Neural cell (in vitro differentiated cells): ENCODE measurements at regions not wholly inside any gene's neighbourhood (a gene's known extent, or its start where the extent isn't known, plus 50 kb on each side); places are given as distances from the start of the nearest gene placed in this dataset.

Experiments used
- CTCF ChIP-seq: fragments of 450-650 bp; IDR thresholded peaks from 2 replicates; pipeline ENCODE4 v1.5.1; 2014; ENCODE audit warnings: antibody characterized with exemption, mild to moderate bottlenecking, moderate library complexity; ENCODE audit not compliant: poor library complexity, severe bottlenecking
- EP300 ChIP-seq: fragments of 450-650 bp; conservative IDR thresholded peaks from 2 replicates; pipeline ENCODE4 v1.6.1; 2014; ENCODE audit warnings: antibody characterized with exemption, mild to moderate bottlenecking, moderate library complexity; ENCODE audit not compliant: poor library complexity, severe bottlenecking
- EZH2 ChIP-seq: fragments of 200-600, 300-800 bp; shearing (Covaris generic), sonication (generic); IDR thresholded peaks from 2 replicates; pipeline ENCODE4 v1.6.1; 2014; ENCODE audit warnings: antibody characterized with exemption, low read length, borderline replicate concordance, mild to moderate bottlenecking; ENCODE audit not compliant: insufficient read depth, poor library complexity, severe bottlenecking
- MXI1 ChIP-seq: fragments of 450-650 bp; conservative IDR thresholded peaks from 2 replicates; pipeline ENCODE4 v1.6.1; 2014; ENCODE audit warnings: antibody characterized with exemption, mild to moderate bottlenecking; ENCODE audit not compliant: poor library complexity, severe bottlenecking
- POLR2AphosphoS5 ChIP-seq: IDR thresholded peaks from 2 replicates; pipeline ENCODE4 v1.6.1; 2012
- RAD21 ChIP-seq: fragments of 450-650 bp; conservative IDR thresholded peaks from 2 replicates; pipeline ENCODE4 v1.6.1; 2014; ENCODE audit warnings: antibody characterized with exemption, mild to moderate bottlenecking, moderate library complexity
- TAF1 ChIP-seq: IDR thresholded peaks from 2 replicates; pipeline ENCODE4 v1.6.1; 2012; ENCODE audit warnings: low read depth
- TF ChIP-seq, protein P1 (sequence below): IDR thresholded peaks from 2 replicates; pipeline ENCODE4 v1.6.1; 2012; ENCODE audit warnings: borderline replicate concordance

DNA sequence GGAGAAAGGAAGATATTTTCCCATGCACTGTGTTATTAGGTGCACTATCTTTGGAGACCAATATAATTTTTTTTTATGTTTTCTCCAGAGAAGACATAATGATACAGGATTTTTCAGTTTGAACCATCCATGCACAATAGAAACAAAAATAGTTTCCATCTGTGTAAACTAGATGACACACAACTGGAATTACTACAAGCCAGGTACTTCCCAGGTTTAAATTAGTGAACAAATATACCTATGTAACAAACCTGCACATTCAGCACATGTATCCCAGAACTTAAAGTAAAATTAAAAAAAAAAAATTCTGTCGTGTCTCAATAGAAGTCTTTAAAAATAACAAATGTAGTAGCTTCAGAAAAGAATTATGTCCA lies 1616.8 kb upstream of the ACVR2A start:
- TF ChIP-seq CTCF = no peak
- no peak for TF ChIP-seq EZH2
- TF ChIP-seq TAF1 = no peak
- TF ChIP-seq, protein P1, sequence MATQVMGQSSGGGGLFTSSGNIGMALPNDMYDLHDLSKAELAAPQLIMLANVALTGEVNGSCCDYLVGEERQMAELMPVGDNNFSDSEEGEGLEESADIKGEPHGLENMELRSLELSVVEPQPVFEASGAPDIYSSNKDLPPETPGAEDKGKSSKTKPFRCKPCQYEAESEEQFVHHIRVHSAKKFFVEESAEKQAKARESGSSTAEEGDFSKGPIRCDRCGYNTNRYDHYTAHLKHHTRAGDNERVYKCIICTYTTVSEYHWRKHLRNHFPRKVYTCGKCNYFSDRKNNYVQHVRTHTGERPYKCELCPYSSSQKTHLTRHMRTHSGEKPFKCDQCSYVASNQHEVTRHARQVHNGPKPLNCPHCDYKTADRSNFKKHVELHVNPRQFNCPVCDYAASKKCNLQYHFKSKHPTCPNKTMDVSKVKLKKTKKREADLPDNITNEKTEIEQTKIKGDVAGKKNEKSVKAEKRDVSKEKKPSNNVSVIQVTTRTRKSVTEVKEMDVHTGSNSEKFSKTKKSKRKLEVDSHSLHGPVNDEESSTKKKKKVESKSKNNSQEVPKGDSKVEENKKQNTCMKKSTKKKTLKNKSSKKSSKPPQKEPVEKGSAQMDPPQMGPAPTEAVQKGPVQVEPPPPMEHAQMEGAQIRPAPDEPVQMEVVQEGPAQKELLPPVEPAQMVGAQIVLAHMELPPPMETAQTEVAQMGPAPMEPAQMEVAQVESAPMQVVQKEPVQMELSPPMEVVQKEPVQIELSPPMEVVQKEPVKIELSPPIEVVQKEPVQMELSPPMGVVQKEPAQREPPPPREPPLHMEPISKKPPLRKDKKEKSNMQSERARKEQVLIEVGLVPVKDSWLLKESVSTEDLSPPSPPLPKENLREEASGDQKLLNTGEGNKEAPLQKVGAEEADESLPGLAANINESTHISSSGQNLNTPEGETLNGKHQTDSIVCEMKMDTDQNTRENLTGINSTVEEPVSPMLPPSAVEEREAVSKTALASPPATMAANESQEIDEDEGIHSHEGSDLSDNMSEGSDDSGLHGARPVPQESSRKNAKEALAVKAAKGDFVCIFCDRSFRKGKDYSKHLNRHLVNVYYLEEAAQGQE = no peak
- TF ChIP-seq RAD21 = no peak
- TF ChIP-seq EP300 = no peak
- TF ChIP-seq POLR2AphosphoS5 = no peak
- TF ChIP-seq MXI1 = no peak
